ENCODE measurements at regions not wholly inside any gene's neighbourhood (a gene's known extent, or its start where the extent isn't known, plus 50 kb on each side); places are given as distances from the start of the nearest gene placed in this dataset.
"Not testable (repeated sequence)": the region's sequence is repeated elsewhere in the genome, so short reads cannot be mapped to it uniquely, and the experiment has no call there.

DNA sequence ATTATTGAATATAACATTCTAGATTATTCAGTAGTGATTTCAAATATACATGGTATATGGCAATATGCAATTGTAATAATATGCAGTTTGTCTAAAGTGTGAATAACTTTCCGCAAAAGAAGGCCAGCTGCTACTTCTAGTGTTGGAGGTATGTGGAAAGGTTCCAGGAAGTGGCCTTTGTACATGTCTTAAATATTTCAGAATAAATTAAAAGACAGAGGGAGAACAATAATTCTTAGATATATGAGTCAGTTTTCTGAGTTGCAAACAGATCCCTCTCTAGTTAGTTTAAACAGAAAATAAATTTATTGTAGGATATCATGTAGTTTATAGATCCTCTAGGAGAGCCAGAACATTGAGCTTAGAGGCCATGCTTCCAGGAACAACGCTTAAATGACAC, 210.8 kb upstream of the ELL2 start:
- no peak for DNase-seq
- no peak overlapping the region for H3K27ac ChIP-seq
- 83 to 85% methylated on average over 2 of the region's 2 CpGs for WGBS, 2 donors
- intact Hi-C loops (cut with DNase I; ENCODE audit: low total_unique reads), result no loop called here
- no peaks in the 10 kb centered on the region for H3K9me3 ChIP-seq
- H3K4me3 ChIP-seq, result no peak overlapping the region
- TF ChIP-seq POLR2A (IDR thresholded peaks at IDR 0.05) (no peak), CTCF (IDR thresholded peaks at IDR 0.05) (no peak)
- no peaks in the 10 kb centered on the region for H3K27me3 ChIP-seq
- no peaks in the 10 kb centered on the region for H3K4me1 ChIP-seq
- H3K36me3 ChIP-seq (ENCODE audit: low read depth, missing control alignments), result no peaks in the 10 kb centered on the region

- H3K36me3 ChIP-seq (ENCODE audit: low read depth, missing control alignments); H3K27me3 ChIP-seq; H3K4me1 ChIP-seq; H3K27ac ChIP-seq; DNase-seq; H3K4me3 ChIP-seq; H3K9me3 ChIP-seq; intact Hi-C loops (cut with DNase I; ENCODE audit: low total_unique reads): not testable (repeated sequence)
- WGBS, 2 donors, result 64 to 76% methylated on average over 4 of the region's 4 CpGs
These were observed 210.3 kb upstream of the ELL2 start for GRCh38 chr5:96171973-96172372.

- H3K27ac ChIP-seq; DNase-seq; H3K4me1 ChIP-seq; H3K27me3 ChIP-seq; H3K36me3 ChIP-seq (ENCODE audit: low read depth, missing control alignments); H3K9me3 ChIP-seq; H3K4me3 ChIP-seq; intact Hi-C loops (cut with DNase I; ENCODE audit: low total_unique reads): not testable (repeated sequence)
- WGBS, 2 donors, result 88 to 89% methylated on average over 15 of the region's 15 CpGs
These were observed 209.0 kb upstream of the ELL2 start for GRCh38 chr5:96170481-96171125.

DNA sequence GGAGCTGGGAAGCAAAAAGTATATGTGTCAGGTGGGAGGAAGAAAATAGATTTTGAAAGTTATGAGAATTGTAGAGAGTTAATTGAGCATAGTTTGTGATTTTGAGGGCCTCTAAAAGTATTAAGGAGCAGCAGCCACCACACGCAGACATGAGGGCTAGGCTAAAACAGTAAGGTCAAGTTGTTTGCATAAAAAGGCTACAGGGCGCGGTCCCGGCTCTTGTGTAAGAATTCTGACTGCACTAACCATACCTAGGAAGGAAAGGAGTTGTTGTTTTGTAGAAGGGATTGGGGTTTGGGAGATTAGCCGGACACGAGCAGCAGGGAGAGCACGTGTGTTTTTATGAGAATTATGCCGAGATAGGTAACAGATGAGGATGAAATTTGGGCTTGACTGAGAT, 207.2 kb upstream of the ELL2 start:
- H3K4me1 ChIP-seq; H3K9me3 ChIP-seq; H3K4me3 ChIP-seq; H3K27me3 ChIP-seq; H3K36me3 ChIP-seq (ENCODE audit: low read depth, missing control alignments); DNase-seq; intact Hi-C loops (cut with DNase I; ENCODE audit: low total_unique reads); H3K27ac ChIP-seq: not testable (repeated sequence)
- WGBS, 2 donors, result 93 to 94% methylated on average over 8 of the region's 8 CpGs

GRCh38 chr5:96159043-96159442, 197.4 kb upstream of the ELL2 start:
- Histone ChIP-seq H3K9me3 (no peaks in the 10 kb centered on the region), H3K27ac (no peak overlapping the region), H3K4me1 (no peaks in the 10 kb centered on the region), H3K27me3 (no peaks in the 10 kb centered on the region), H3K4me3 (no peak overlapping the region), H3K36me3 (ENCODE audit: low read depth, missing control alignments) (no peaks in the 10 kb centered on the region)
- intact Hi-C loops (cut with DNase I; ENCODE audit: low total_unique reads), result no loop called here
- DNase-seq, result no peak
- TF ChIP-seq POLR2A (IDR thresholded peaks at IDR 0.05), result no peak
- TF ChIP-seq CTCF (IDR thresholded peaks at IDR 0.05), result no peak
- WGBS, 2 donors, result 91 to 93% methylated on average over 2 of the region's 2 CpGs

DNA sequence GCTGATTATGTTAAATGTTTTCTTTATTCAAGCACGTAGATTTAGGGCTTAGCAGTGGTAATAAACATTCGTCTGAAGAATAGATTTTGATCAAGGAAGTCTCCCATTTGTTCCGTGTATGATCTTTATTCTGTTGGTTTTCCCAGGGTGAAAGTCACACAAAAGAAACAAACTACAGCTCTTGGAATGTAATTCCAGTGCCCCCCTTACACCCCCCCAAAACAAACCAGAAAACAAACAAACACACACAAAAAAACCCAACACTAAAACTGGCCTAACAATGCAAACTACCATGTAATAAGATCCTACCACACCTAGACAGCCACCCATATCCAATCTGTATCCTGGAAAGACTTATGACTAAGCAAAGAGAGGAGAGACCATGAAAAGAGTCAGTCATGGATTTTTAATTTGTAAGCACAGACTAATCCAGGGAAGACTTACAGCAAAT, 196.2 kb upstream of the ELL2 start:
- 71 to 86% methylated on average over 3 of the region's 3 CpGs for WGBS, 2 donors
- H3K9me3 ChIP-seq, result no peaks in the 10 kb centered on the region
- TF ChIP-seq POLR2A (IDR thresholded peaks at IDR 0.05) (no peak), CTCF (IDR thresholded peaks at IDR 0.05) (no peak)
- H3K4me1 ChIP-seq, result no peaks in the 10 kb centered on the region
- H3K4me3 ChIP-seq, result no peak overlapping the region
- intact Hi-C loops (cut with DNase I; ENCODE audit: low total_unique reads), result no loop called here
- H3K36me3 ChIP-seq (ENCODE audit: low read depth, missing control alignments), result no peaks in the 10 kb centered on the region
- no peak for DNase-seq
- H3K27me3 ChIP-seq, result no peaks in the 10 kb centered on the region
- no peak overlapping the region for H3K27ac ChIP-seq
